BLaER1 treated with 17β-estradiol and CSF1 and Interleukin-3, amounts not matched to agents 10 nM and 100 nM (cell line): ENCODE measurements at regions not wholly inside any gene's neighbourhood (a gene's known extent, or its start where the extent isn't known, plus 50 kb on each side); places are given as distances from the start of the nearest gene placed in this dataset.

Experiments
- H3K27ac ChIP-seq, 11 experiments: shearing (Covaris generic); formaldehyde crosslinking; 2 replicates each; pipeline ENCODE4 v1.8.1; 2022
- H3K27me3 ChIP-seq, 11 experiments: shearing (Covaris generic); formaldehyde crosslinking; 2 replicates each; pipeline ENCODE4 v1.8.1; 2022
- H3K36me3 ChIP-seq, 11 experiments: shearing (Covaris generic); formaldehyde crosslinking; 2 replicates each; pipeline ENCODE4 v1.8.1; 2022
- H3K4me1 ChIP-seq, 10 experiments: shearing (Covaris generic); formaldehyde crosslinking; 2 replicates each; pipeline ENCODE4 v1.8.1; 2022
- H3K4me2 ChIP-seq, 11 experiments: shearing (Covaris generic); formaldehyde crosslinking; 2 replicates each; pipeline ENCODE4 v1.8.1; 2022
- H3K4me3 ChIP-seq, 10 experiments: shearing (Covaris generic); formaldehyde crosslinking; 2 replicates each; pipeline ENCODE4 v1.8.1; 2022
- H3K9ac ChIP-seq, 11 experiments: shearing (Covaris generic); formaldehyde crosslinking; 2 replicates each; pipeline ENCODE4 v1.8.1; 2022
- H3K9me3 ChIP-seq, 11 experiments: shearing (Covaris generic); formaldehyde crosslinking; replicated peaks in 1 of 11; 2 replicates each; pipeline ENCODE4 v1.8.1; 2022
- H4K20me1 ChIP-seq, 11 experiments: shearing (Covaris generic); formaldehyde crosslinking; 2 replicates each; pipeline ENCODE4 v1.8.1; 2022
- Cebpa-rat ChIP-seq, 11 experiments: shearing (Covaris generic); IDR thresholded peaks; 2 replicates each; pipeline ENCODE4 v1.8.1; 2022

GRCh38 chr4:122973465-122973864 is 51.1 kb upstream of the NUDT6 start:
- H3K4me1 ChIP-seq: no peaks in the 10 kb centered on the region
- peaks cover 20 to 50% (median 33%) of the 10 kb centered on the region in 11 experiments for H3K36me3 ChIP-seq
- no peak overlapping the region for H3K27ac ChIP-seq
- no peaks in the 10 kb centered on the region for H3K27me3 ChIP-seq
- no peak for TF ChIP-seq Cebpa-rat (IDR thresholded peaks at IDR 0.05)
- no peak overlapping the region for H3K4me2 ChIP-seq
- H3K9ac ChIP-seq: no peak overlapping the region
- no peaks in the 10 kb centered on the region for H4K20me1 ChIP-seq
- peaks cover 29 to 43% (median 36%) of the 10 kb centered on the region in 11 experiments for H3K9me3 ChIP-seq
- H3K4me3 ChIP-seq: no peak overlapping the region

GRCh38 chr4:122976111-122976510 is 53.7 kb upstream of the NUDT6 start:
- H4K20me1 ChIP-seq: no peaks in the 10 kb centered on the region
- peaks cover 33 to 69% (median 53%) of the 10 kb centered on the region in 11 experiments for H3K36me3 ChIP-seq
- no peak overlapping the region for H3K27ac ChIP-seq
- no peaks in the 10 kb centered on the region for H3K4me1 ChIP-seq
- H3K4me3 ChIP-seq: no peak overlapping the region
- no peaks in the 10 kb centered on the region for H3K27me3 ChIP-seq
- H3K4me2 ChIP-seq: no peak overlapping the region
- no peak overlapping the region for H3K9ac ChIP-seq
- peaks cover 37 to 56% (median 50%) of the 10 kb centered on the region in 11 experiments for H3K9me3 ChIP-seq
- TF ChIP-seq Cebpa-rat (IDR thresholded peaks at IDR 0.05): no peak

GRCh38 chr4:122977103-122977502 is 54.7 kb upstream of the NUDT6 start:
- TF ChIP-seq Cebpa-rat (IDR thresholded peaks at IDR 0.05): no peak
- Histone ChIP-seq H3K27ac (no peak overlapping the region), H4K20me1 (no peaks in the 10 kb centered on the region), H3K4me2 (no peak overlapping the region), H3K9me3 (peaks cover 37 to 56% (median 50%) of the 10 kb centered on the region in 11 experiments), H3K9ac (no peak overlapping the region), H3K4me3 (no peak overlapping the region; a peak in 1 of 20 replicates), H3K36me3 (peaks cover 33 to 73% (median 53%) of the 10 kb centered on the region in 11 experiments), H3K27me3 (no peaks in the 10 kb centered on the region), H3K4me1 (no peaks in the 10 kb centered on the region)

DNA sequence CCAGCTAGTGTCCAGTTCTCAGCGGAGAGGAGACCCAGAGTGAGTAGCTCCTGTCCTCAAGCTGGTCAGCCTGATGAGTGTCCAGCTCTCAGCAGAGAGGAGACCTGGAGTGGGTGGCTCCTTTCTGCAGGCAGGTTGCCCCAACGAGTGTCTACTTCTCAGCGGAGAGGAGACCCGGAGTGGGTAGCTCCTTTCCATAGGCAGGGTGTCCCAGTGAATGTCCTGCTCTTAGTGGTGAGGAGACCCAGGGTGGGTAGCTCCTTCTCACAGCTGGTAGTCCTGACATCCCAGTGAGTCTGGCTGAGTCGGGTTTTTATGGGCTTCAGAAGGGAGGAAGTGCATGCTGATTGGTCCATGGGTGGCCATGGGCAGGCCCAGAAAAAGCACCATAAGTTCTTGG is 55.7 kb upstream of the NUDT6 start:
- no peak for TF ChIP-seq Cebpa-rat (IDR thresholded peaks at IDR 0.05)
- Histone ChIP-seq H3K4me3 (no peak overlapping the region), H3K4me2 (no peak overlapping the region), H3K4me1 (no peaks in the 10 kb centered on the region), H4K20me1 (no peaks in the 10 kb centered on the region), H3K36me3 (peaks cover 33 to 77% (median 53%) of the 10 kb centered on the region in 11 experiments), H3K9me3 (peaks cover 37 to 57% (median 50%) of the 10 kb centered on the region in 11 experiments), H3K27ac (no peak overlapping the region), H3K9ac (no peak overlapping the region), H3K27me3 (no peaks in the 10 kb centered on the region)

DNA sequence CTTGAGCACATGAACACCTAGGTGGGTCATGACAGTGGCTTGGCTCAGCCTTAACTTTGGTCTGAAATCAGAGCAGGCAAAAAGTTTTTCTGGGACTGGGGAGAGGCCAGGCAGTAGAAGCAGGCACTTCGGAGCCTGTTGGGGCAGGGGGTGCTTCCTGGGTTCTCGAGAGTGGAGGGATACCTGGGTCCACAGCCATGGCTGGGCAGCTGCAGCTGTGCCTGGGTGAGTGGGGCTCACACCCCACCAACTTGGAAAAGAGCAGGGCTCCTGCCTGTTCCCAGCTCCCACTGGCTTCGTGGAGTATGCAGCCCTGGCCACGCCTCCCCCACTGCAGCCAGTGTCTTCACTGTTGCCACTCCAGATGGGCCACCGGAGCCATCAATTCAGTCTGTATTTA is 56.4 kb upstream of the NUDT6 start:
- H3K9ac ChIP-seq: no peak overlapping the region
- peaks cover 37 to 61% (median 54%) of the 10 kb centered on the region in 11 experiments for H3K9me3 ChIP-seq
- no peak for TF ChIP-seq Cebpa-rat (IDR thresholded peaks at IDR 0.05)
- H3K36me3 ChIP-seq: peaks cover 36 to 77% (median 57%) of the 10 kb centered on the region in 11 experiments
- H4K20me1 ChIP-seq: no peaks in the 10 kb centered on the region
- H3K27ac ChIP-seq: no peak overlapping the region
- H3K4me1 ChIP-seq: no peaks in the 10 kb centered on the region
- no peaks in the 10 kb centered on the region for H3K27me3 ChIP-seq
- H3K4me3 ChIP-seq: no peak overlapping the region
- H3K4me2 ChIP-seq: no peak overlapping the region

- Histone ChIP-seq H3K9me3 (peaks cover 36 to 62% (median 53%) of the 10 kb centered on the region in 11 experiments), H3K27me3 (no peaks in the 10 kb centered on the region), H4K20me1 (no peaks in the 10 kb centered on the region), H3K4me1 (no peaks in the 10 kb centered on the region), H3K36me3 (peaks cover 44 to 81% (median 60%) of the 10 kb centered on the region in 11 experiments), H3K4me3 (no peak overlapping the region), H3K9ac (no peak overlapping the region), H3K27ac (no peak overlapping the region), H3K4me2 (no peak overlapping the region)
- TF ChIP-seq Cebpa-rat (IDR thresholded peaks at IDR 0.05): no peak
Measured at GRCh38 chr4:122980860-122981259, 58.5 kb upstream of the NUDT6 start.

- Histone ChIP-seq H3K27ac (no peak overlapping the region), H4K20me1 (no peaks in the 10 kb centered on the region), H3K4me3 (no peak overlapping the region), H3K4me2 (no peak overlapping the region), H3K9ac (no peak overlapping the region), H3K9me3 (peaks cover 53 to 65% (median 60%) of the 10 kb centered on the region in 11 experiments), H3K4me1 (no peaks in the 10 kb centered on the region), H3K36me3 (peaks cover 41 to 76% (median 62%) of the 10 kb centered on the region in 11 experiments), H3K27me3 (no peaks in the 10 kb centered on the region)
- no peak for TF ChIP-seq Cebpa-rat (IDR thresholded peaks at IDR 0.05)
Measured at GRCh38 chr4:122988696-122989095, 66.3 kb upstream of the NUDT6 start.

- H3K9me3 ChIP-seq: peaks cover 38 to 47% (median 42%) of the 10 kb centered on the region in 11 experiments
- no peak overlapping the region for H3K27ac ChIP-seq
- H3K4me3 ChIP-seq: no peak overlapping the region
- no peaks in the 10 kb centered on the region for H3K4me1 ChIP-seq
- no peak for TF ChIP-seq Cebpa-rat (IDR thresholded peaks at IDR 0.05)
- no peaks in the 10 kb centered on the region for H4K20me1 ChIP-seq
- peaks cover 25 to 55% (median 44%) of the 10 kb centered on the region in 11 experiments for H3K36me3 ChIP-seq
- H3K27me3 ChIP-seq: no peaks in the 10 kb centered on the region
- no peak overlapping the region for H3K4me2 ChIP-seq
- H3K9ac ChIP-seq: no peak overlapping the region
Measured at GRCh38 chr4:122990891-122991290, 68.5 kb upstream of the NUDT6 start.

DNA sequence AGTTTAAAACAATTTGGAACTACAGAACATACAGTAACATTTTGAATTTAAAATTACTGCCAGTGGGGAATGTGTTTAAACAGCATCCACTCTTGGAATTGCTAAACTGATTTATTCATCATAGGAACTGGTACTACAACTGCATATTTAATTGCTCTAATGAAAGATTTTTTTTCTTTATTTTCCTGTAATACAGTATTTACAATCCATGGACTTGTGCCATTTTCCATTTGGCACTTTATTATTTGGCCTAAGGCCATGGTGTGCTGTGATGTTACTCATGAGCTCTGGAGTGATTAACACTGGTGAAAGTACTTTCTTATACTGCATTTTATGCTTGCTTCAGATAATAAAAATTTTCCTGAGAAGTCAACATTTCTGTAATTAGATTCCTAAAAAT is 69.7 kb upstream of the NUDT6 start:
- Histone ChIP-seq H3K27me3 (no peaks in the 10 kb centered on the region), H3K4me1 (no peaks in the 10 kb centered on the region), H3K9me3 (peaks cover 29 to 36% (median 31%) of the 10 kb centered on the region in 11 experiments), H3K4me2 (no peak overlapping the region), H3K27ac (no peak overlapping the region), H3K36me3 (peaks cover 24 to 46% (median 33%) of the 10 kb centered on the region in 11 experiments), H3K4me3 (no peak overlapping the region), H3K9ac (no peak overlapping the region), H4K20me1 (no peaks in the 10 kb centered on the region)
- TF ChIP-seq Cebpa-rat (IDR thresholded peaks at IDR 0.05): no peak

- Histone ChIP-seq H4K20me1 (no peaks in the 10 kb centered on the region), H3K4me1 (no peaks in the 10 kb centered on the region), H3K4me2 (no peak overlapping the region), H3K9me3 (peaks cover 23 to 30% (median 25%) of the 10 kb centered on the region in 11 experiments), H3K9ac (no peak overlapping the region), H3K36me3 (peaks cover 18 to 40% (median 29%) of the 10 kb centered on the region in 11 experiments), H3K27ac (no peak overlapping the region), H3K27me3 (no peaks in the 10 kb centered on the region), H3K4me3 (no peak overlapping the region)
- TF ChIP-seq Cebpa-rat (IDR thresholded peaks at IDR 0.05): no peak
Measured at GRCh38 chr4:122992641-122993040, 70.2 kb upstream of the NUDT6 start.
